GM12872 (cell line): ENCODE measurements at regions not wholly inside any gene's neighbourhood (a gene's known extent, or its start where the extent isn't known, plus 50 kb on each side); places are given as distances from the start of the nearest gene placed in this dataset.

ENCODE experiments used
- CTCF ChIP-seq: IDR thresholded peaks from 3 replicates; pipeline ENCODE4 v1.5.1; 2011; ENCODE audit warnings: low read depth, mild to moderate bottlenecking, low read length, moderate library complexity; ENCODE audit not compliant: insufficient read depth

GRCh38 chr7:46147871-46148270 is 226.8 kb upstream of the IGFBP3 start:
- TF ChIP-seq CTCF, result no peak

- TF ChIP-seq CTCF, result no peak
Measured at GRCh38 chr7:46146454-46147255, 225.6 kb upstream of the IGFBP3 start.

- TF ChIP-seq CTCF, result no peak
Measured at GRCh38 chr7:46145412-46145811, 224.3 kb upstream of the IGFBP3 start.

GRCh38 chr7:46143949-46144917 is 223.2 kb upstream of the IGFBP3 start:
- TF ChIP-seq CTCF, result no peak

- no peak for TF ChIP-seq CTCF
Measured at GRCh38 chr7:46143421-46143820, 222.3 kb upstream of the IGFBP3 start.

GRCh38 chr7:46139079-46139478 is 218.0 kb upstream of the IGFBP3 start:
- no peak for TF ChIP-seq CTCF

GRCh38 chr7:46137725-46138124 is 216.7 kb upstream of the IGFBP3 start:
- no peak for TF ChIP-seq CTCF
